HepG2 (cell line): ENCODE measurements at regions not wholly inside any gene's neighbourhood (a gene's known extent, or its start where the extent isn't known, plus 50 kb on each side); places are given as distances from the start of the nearest gene placed in this dataset.

ENCODE experiments used
- ATAC-seq: fragments of 200-7000 bp; cut with Tn5 transposase; 3 replicates; pipeline ENCODE4 v1.9.1; 2020; ENCODE audit warnings: mild to moderate bottlenecking, moderate library complexity
- BruUV-seq: library from RNA; stranded (reverse); fragments of 400-500 nt; replicated peaks from 2 replicates; lab custom pipeline; 2021; lab: Mats Ljungman, UMichigan
- CTCF ChIA-PET: fragments of 300-600 bp; formaldehyde crosslinking; extraction: SDS; loops from one replicate; lab custom pipeline; 2021; ENCODE audit warnings: low total read pairs, inconsistent platforms, low intra/inter-chr PET ratio; lab: Yijun Ruan, JAX
- POLR2A ChIA-PET: fragments of 350-600 bp; sonication (Branson Sonifier 250); formaldehyde crosslinking; loops from one replicate; lab custom pipeline; 2020; ENCODE audit warnings: antibody characterized with exemption, inconsistent platforms; lab: Yijun Ruan, JAX
- DNase-seq: peaks from one replicate; pipeline ENCODE4 v3.0.0-alpha.2; 2015; ENCODE audit warnings: low spot score
- FAIRE-seq: peaks from 3 replicates; lab custom pipeline; 2011; peaks lifted over from hg19 to GRCh38; lab: Jason Lieb, UNC
- H2AFZ ChIP-seq: one replicate; pipeline ENCODE4 v1.6.1; 2011; ENCODE audit warnings: low read length, inconsistent platforms
- H3K27ac ChIP-seq: fragments of 300-600 bp; 3 replicates; pipeline ENCODE4 v1.8.0; 2011; ENCODE audit warnings: mixed run types, mild to moderate bottlenecking, mixed read lengths, low read length, inconsistent platforms; ENCODE audit not compliant: insufficient read depth; ENCODE audit errors: extremely low read length
- H3K27me3 ChIP-seq, 2 experiments: fragments of 200-600 bp in 1 of 2; 2 replicates in 1 of 2; 3 replicates in 1 of 2; pipeline versions ENCODE4 v1.6.0 to v1.8.0; 2011; ENCODE audit warnings: low read length in 2 of 2, mild to moderate bottlenecking in 2 of 2, moderate library complexity in 2 of 2, inconsistent platforms in 1 of 2; ENCODE audit not compliant: insufficient read depth in 2 of 2, control insufficient read depth in 1 of 2
- H3K36me3 ChIP-seq, 2 experiments: fragments of 200-600 bp in 1 of 2; replicated peaks in 1 of 2; 2 replicates in 1 of 2; 3 replicates in 1 of 2; pipeline versions ENCODE4 v1.5.1 to v1.8.0; 2011; ENCODE audit warnings: low read length in 2 of 2, inconsistent platforms in 1 of 2; ENCODE audit not compliant: insufficient read depth in 2 of 2, control insufficient read depth in 1 of 2
- H3K4me1 ChIP-seq: 2 replicates; pipeline ENCODE4 v1.5.1; 2012; ENCODE audit warnings: low read length, inconsistent platforms; ENCODE audit not compliant: insufficient read depth
- H3K4me2 ChIP-seq: 2 replicates; pipeline ENCODE4 v1.6.0; 2011; ENCODE audit warnings: low read depth, low read length, inconsistent platforms
- H3K4me3 ChIP-seq, 3 experiments: fragments of 200-600 bp in 1 of 3; sonication (generic), shearing (Covaris generic) in 1 of 3; replicated peaks in 1 of 3; 2 replicates each; pipeline ENCODE4 v1.5.1; 2011 to 2016; ENCODE audit warnings: low read length in 3 of 3, inconsistent platforms in 2 of 3, low read depth in 2 of 3, mild to moderate bottlenecking in 2 of 3, control low read depth in 1 of 3, mixed read lengths in 1 of 3; ENCODE audit not compliant: insufficient read depth in 1 of 3
- H3K79me2 ChIP-seq: one replicate; pipeline ENCODE4 v1.6.1; 2011; ENCODE audit warnings: low read length, inconsistent platforms; ENCODE audit not compliant: insufficient read depth
- H3K9ac ChIP-seq: 2 replicates; pipeline ENCODE4 v1.6.0; 2011; ENCODE audit warnings: mild to moderate bottlenecking, low read depth, low read length, inconsistent platforms; ENCODE audit not compliant: insufficient read depth
- H3K9me3 ChIP-seq: 2 replicates; pipeline ENCODE4 v1.5.1; 2012; ENCODE audit warnings: mild to moderate bottlenecking, low read length
- H4K20me1 ChIP-seq: 2 replicates; pipeline ENCODE4 v1.6.0; 2011; ENCODE audit warnings: inconsistent platforms, mild to moderate bottlenecking, low read length, moderate library complexity; ENCODE audit not compliant: insufficient read depth
- FOXA1 ChIP-seq, 2 experiments: fragments of 450-650 bp in 1 of 2; sonication (generic) in 1 of 2; formaldehyde crosslinking in 1 of 2; IDR thresholded peaks; 2 replicates each; pipeline versions ENCODE4 v1.4.0 to v1.6.1; 2016 to 2020; ENCODE audit warnings: missing genetic modification reagents in 1 of 2
- HDAC1 ChIP-seq: sonication (generic); formaldehyde crosslinking; IDR thresholded peaks from 2 replicates; pipeline ENCODE4 v1.5.1; 2020; ENCODE audit warnings: mild to moderate bottlenecking, missing genetic modification reagents
- NFE2 ChIP-seq: sonication (generic); formaldehyde crosslinking; IDR thresholded peaks from 2 replicates; pipeline ENCODE4 v1.4.0; 2020; ENCODE audit warnings: missing genetic modification reagents
- NFE2L1 ChIP-seq: sonication (generic); formaldehyde crosslinking; IDR thresholded peaks from 2 replicates; pipeline ENCODE4 v1.4.0; 2020; ENCODE audit warnings: missing genetic modification reagents, mild to moderate bottlenecking, borderline replicate concordance
- PHB2 ChIP-seq: fragments of 450-650 bp; IDR thresholded peaks from 2 replicates; pipeline ENCODE4 v1.6.1; 2018; ENCODE audit not compliant: partially characterized antibody
- PRDM4 ChIP-seq: sonication (generic); formaldehyde crosslinking; IDR thresholded peaks from 2 replicates; pipeline ENCODE4 v1.9.0; 2021; ENCODE audit warnings: missing genetic modification reagents, borderline replicate concordance
- SCMH1 ChIP-seq: sonication (generic); formaldehyde crosslinking; IDR thresholded peaks from 2 replicates; pipeline ENCODE4 v1.9.0; 2021; ENCODE audit warnings: missing genetic modification reagents, mild to moderate bottlenecking, borderline replicate concordance
- SRSF9 ChIP-seq: fragments of 200-400 bp; formaldehyde crosslinking; IDR thresholded peaks from 2 replicates; pipeline ENCODE4 v1.6.1; 2018; ENCODE audit warnings: borderline replicate concordance, mild to moderate bottlenecking, low read depth, low read length; ENCODE audit not compliant: insufficient read depth, poor library complexity, severe bottlenecking
- TAF15 ChIP-seq: fragments of 200-400 bp; formaldehyde crosslinking; IDR thresholded peaks from one replicate; pipeline ENCODE4 v1.6.1; 2018; ENCODE audit warnings: mild to moderate bottlenecking, low read depth, low read length; ENCODE audit not compliant: poor library complexity, severe bottlenecking
- TRIM22 ChIP-seq: fragments of 450-650 bp; IDR thresholded peaks from 2 replicates; pipeline ENCODE4 v1.6.1; 2017
- ZNF337 ChIP-seq: sonication (generic); formaldehyde crosslinking; IDR thresholded peaks from 2 replicates; pipeline ENCODE4 v1.5.1; 2020; ENCODE audit warnings: missing genetic modification reagents, low read depth, mild to moderate bottlenecking, borderline replicate concordance
- ZNF430 ChIP-seq: sonication (generic); formaldehyde crosslinking; IDR thresholded peaks from 2 replicates; pipeline ENCODE4 v1.9.0; 2021; ENCODE audit warnings: mild to moderate bottlenecking, missing genetic modification reagents
- ZUFSP ChIP-seq: sonication (generic); formaldehyde crosslinking; IDR thresholded peaks from 2 replicates; pipeline ENCODE4 v1.9.0; 2021; ENCODE audit warnings: missing genetic modification reagents, mild to moderate bottlenecking, borderline replicate concordance
- WGBS: methylation state at CpG from one replicate; pipeline ENCODE4 v1.1.6; 2017; ENCODE audit warnings: low lambda C conversion rate; 5-methylcytosine and 5-hydroxymethylcytosine counted together
- in situ Hi-C: cut with HindIII; loops from 2 replicates; pipeline ENCODE4 v1.10.0; 2017; ENCODE audit warnings: low pct_unique_long_range_greater_than_20kb; ENCODE audit not compliant: extremely low pct_ligation_motif_present
- intact Hi-C: fragments of 100-400 bp; cut with micrococcal nuclease; formaldehyde crosslinking; loops from one replicate; pipeline ENCODE4 v1.10.0; 2022; ENCODE audit not compliant: unreplicated experiment

- ATAC-seq: no peak
- no peak overlapping the region for H3K9ac ChIP-seq
- TF ChIP-seq NFE2L1 (CRISPR knock-in tag) (no peak), ZNF337 (CRISPR knock-in tag) (no peak), NFE2 (no peak), SCMH1 (CRISPR knock-in tag) (no peak), SRSF9 (no peak), TRIM22 (no peak), TAF15 (no peak), PRDM4 (CRISPR knock-in tag) (no peak), PHB2 (no peak), HDAC1 (CRISPR knock-in tag) (no peak), ZUFSP (CRISPR knock-in tag) (no peak), FOXA1 (IDR thresholded peaks at IDR 0.05) (no peak), FOXA1 (CRISPR knock-in tag; IDR thresholded peaks at IDR 0.05) (no peak), ZNF430 (CRISPR knock-in tag) (no peak)
- no peak overlapping the region for H3K27ac ChIP-seq
- H2AFZ ChIP-seq: no peak overlapping the region
- no TSS peak for BruUV-seq
- no peaks in the 10 kb centered on the region for H3K79me2 ChIP-seq
- intact Hi-C loops (no loop called here), in situ Hi-C loops (no loop called here)
- no peak overlapping the region for H3K4me3 ChIP-seq
- H4K20me1 ChIP-seq: no peaks in the 10 kb centered on the region
- no peak for FAIRE-seq
- 31% methylated on average over 3 of the region's 3 CpGs for WGBS
- H3K9me3 ChIP-seq: no peaks in the 10 kb centered on the region
- no peak overlapping the region for H3K4me2 ChIP-seq
- CTCF ChIA-PET: no interaction called here
- no peaks in the 10 kb centered on the region for H3K36me3 ChIP-seq
- POLR2A ChIA-PET: interaction anchor here (0.6 kb wide), 1 partner anchor 113 kb away, joined by 3 read pairs; no protein-coding TSS in a partner anchor
- peaks cover 0 to 4% of the 10 kb centered on the region in 2 experiments; a peak in 1 of 5 replicates for H3K27me3 ChIP-seq
- H3K4me1 ChIP-seq: no peaks in the 10 kb centered on the region
- no peak for DNase-seq
Observed at GRCh38 chr1:232262991-232263390, 366.9 kb downstream of the SIPA1L2 start.
